ENCODE measurements at regions not wholly inside any gene's neighbourhood (a gene's known extent, or its start where the extent isn't known, plus 50 kb on each side); places are given as distances from the start of the nearest gene placed in this dataset.

GRCh38 chr6:44039191-44039719, 88.0 kb downstream of the MRPL14 start:
- TF ChIP-seq PRDM10 (IDR thresholded peaks at IDR 0.05; ENCODE audit: partially characterized antibody) (no peak), NRF1 (conservative IDR thresholded peaks at IDR 0.05 in 1 of 2, IDR thresholded peaks at IDR 0.05 in 1 of 2) (no peak)
- TF ChIP-seq, protein P1, sequence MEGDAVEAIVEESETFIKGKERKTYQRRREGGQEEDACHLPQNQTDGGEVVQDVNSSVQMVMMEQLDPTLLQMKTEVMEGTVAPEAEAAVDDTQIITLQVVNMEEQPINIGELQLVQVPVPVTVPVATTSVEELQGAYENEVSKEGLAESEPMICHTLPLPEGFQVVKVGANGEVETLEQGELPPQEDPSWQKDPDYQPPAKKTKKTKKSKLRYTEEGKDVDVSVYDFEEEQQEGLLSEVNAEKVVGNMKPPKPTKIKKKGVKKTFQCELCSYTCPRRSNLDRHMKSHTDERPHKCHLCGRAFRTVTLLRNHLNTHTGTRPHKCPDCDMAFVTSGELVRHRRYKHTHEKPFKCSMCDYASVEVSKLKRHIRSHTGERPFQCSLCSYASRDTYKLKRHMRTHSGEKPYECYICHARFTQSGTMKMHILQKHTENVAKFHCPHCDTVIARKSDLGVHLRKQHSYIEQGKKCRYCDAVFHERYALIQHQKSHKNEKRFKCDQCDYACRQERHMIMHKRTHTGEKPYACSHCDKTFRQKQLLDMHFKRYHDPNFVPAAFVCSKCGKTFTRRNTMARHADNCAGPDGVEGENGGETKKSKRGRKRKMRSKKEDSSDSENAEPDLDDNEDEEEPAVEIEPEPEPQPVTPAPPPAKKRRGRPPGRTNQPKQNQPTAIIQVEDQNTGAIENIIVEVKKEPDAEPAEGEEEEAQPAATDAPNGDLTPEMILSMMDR (IDR thresholded peaks at IDR 0.05 in 2 of 3, conservative IDR thresholded peaks at IDR 0.05 in 1 of 3; ENCODE audit: insufficient read depth in 2 of 3, low read depth in 1 of 3, low read length in 3 of 3), result no peak

Data from K562 (cell line).